T47D (cell line): ENCODE measurements at regions not wholly inside any gene's neighbourhood (a gene's known extent, or its start where the extent isn't known, plus 50 kb on each side); places are given as distances from the start of the nearest gene placed in this dataset.

ENCODE experiments used
- DNase-seq, 2 experiments: peaks; one replicate each; pipeline versions ENCODE4 v3.0.0 to v3.0.0-alpha.2; 2011 to 2012; ENCODE audit warnings: low read depth in 1 of 2, low spot score in 1 of 2
- JUND ChIP-seq: IDR thresholded peaks from 2 replicates; pipeline ENCODE4 v1.6.1; 2012; ENCODE audit warnings: low read depth
- in situ Hi-C: cut with HindIII; loops from 2 replicates; pipeline ENCODE4 v1.10.0; 2016; ENCODE audit warnings: low sequenced_read_pairs, low pct_unique_long_range_greater_than_20kb

DNA sequence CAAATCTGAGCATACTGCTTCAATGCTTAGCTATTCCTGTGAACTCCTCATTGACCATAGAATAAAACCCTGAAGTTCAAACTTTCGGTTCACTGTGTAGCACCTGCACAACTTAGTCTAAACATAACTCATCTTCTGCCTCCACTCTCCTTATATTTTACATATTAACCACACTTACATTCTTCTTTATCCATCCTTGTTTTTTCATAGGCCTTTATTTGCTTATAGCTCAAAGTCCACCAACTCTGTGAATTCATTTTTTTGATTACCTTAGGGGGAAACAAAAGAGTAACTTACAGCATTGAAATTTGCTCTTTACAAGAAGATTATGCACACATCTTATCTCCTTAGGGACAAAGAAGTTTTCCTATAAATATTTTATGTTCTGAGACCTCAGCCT lies 521.6 kb upstream of the FAT3 start:
- in situ Hi-C loops, result no loop called here

DNA sequence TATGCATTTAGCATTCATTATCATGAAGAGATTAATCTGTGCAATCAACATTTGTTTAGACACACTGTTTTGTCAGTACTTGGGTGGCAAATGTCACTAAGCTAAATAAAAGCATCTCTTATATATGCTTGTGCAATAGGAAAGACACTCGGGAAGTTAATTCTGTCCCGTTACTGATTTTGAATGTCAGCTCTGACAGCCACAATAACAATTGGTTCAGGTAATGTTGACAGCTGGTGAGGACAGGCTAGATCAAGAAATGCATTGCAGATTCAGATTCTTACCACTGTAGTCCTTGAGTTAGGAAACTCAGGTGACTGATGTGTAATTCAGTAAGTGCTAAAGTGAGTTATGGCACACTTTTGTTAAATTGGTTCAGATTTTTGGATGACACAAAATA lies 523.8 kb upstream of the FAT3 start:
- in situ Hi-C loops, result no loop called here
- no peak for TF ChIP-seq JUND
- DNase-seq, result no peak

More for the DNA sequence above, 521.6 kb upstream of the FAT3 start:
- no peak for DNase-seq
- no peak for TF ChIP-seq JUND

DNA sequence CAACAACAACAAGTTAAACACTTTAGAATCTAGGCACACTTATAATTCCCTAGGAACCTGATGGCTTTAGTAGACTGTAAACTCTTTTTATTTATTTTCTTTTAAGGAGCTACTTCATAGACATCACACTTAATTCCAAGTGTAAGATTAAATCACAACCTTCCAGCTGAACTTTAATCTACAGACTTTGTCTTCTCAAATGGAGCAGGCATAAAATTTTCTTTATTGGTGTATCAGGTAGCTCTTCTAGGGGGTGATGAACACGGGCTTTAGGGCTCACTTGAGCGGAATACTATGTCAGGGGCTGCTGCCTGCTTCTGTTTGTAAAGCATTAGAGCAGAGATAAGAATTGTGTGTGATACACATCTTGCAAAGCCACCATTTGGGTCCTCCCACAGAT lies 525.8 kb upstream of the FAT3 start:
- DNase-seq, result no peak
- in situ Hi-C loops, result no loop called here
- no peak for TF ChIP-seq JUND

DNA sequence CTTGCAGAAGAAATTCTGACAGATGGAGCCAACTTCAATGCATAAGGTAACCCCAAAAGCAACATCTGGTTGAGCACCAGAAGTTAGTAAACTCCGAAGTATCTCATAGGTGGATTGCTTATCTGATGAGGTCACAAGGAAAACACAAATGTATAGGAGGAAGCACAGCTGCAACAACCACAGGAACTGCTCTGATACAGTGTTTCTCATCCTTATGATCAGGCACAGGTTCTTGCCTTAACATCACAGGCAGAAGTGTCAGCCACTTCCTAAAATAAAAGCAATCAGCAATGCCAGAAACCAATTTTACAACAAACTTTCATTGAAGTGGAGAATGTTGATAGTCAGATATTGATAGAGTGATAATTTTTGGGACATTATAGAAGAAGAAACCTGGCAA lies 530.3 kb upstream of the FAT3 start:
- in situ Hi-C loops, result no loop called here
- TF ChIP-seq JUND, result no peak
- DNase-seq, result no peak

DNA sequence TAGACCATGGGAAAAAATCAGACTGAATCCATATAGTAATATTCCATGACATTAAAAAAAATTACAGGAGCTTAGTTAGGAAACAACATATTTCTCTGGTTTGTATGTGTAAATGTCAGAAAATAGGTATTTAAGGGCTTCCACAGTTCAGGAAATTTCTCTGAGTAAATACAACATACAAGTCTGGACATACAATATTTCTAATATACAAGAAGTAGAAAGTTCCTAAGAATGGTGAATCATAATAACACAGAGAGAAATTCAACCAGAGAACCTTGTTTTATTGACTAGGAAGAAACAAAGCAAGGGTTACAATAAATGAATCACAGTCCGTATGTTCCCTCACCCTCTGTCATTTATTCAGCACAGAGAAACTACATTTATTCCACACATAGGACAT lies 532.7 kb upstream of the FAT3 start:
- no peak for DNase-seq
- in situ Hi-C loops, result no loop called here
- no peak for TF ChIP-seq JUND

DNA sequence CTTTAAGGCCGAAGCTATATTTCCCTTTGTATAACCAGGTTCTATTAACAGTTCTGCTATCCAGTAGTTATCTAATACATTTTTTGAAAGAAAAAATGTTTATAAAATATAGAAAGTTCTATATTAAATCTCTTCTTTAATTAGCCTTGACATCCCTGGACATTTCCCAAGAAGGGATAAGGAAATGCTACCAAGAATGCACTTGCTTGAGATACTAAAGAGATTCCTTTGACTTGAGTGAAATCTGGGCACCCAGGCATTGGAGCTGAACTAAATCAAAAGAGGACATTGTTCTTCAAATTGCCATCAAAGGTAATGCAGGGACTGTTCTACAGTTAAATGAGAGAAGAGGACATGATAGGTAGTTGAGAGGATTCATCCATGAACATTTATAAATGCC lies 535.9 kb upstream of the FAT3 start:
- no peak for DNase-seq
- in situ Hi-C loops, result no loop called here
- no peak for TF ChIP-seq JUND

DNA sequence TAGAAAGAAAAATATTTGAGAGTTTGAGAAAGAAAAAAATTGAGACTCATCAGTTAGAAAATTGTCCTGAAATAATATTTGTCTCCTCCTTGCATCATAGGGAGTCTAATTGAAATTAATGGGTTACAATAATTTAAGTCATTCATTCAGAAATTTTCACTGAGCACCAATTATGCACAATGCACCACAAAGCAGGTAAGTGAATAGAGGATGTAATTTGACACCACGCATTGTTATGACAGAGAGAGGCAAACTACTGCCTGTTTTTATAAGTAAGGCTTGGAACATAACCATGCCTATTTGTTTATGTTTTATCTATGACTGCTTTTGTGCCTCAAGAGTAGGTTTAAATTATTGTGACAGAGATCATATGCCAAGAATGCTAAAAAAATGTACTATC lies 537.9 kb upstream of the FAT3 start:
- in situ Hi-C loops, result no loop called here
- TF ChIP-seq JUND, result no peak
- peak in 1 of 2 experiments; percentile 55 for DNase-seq

DNA sequence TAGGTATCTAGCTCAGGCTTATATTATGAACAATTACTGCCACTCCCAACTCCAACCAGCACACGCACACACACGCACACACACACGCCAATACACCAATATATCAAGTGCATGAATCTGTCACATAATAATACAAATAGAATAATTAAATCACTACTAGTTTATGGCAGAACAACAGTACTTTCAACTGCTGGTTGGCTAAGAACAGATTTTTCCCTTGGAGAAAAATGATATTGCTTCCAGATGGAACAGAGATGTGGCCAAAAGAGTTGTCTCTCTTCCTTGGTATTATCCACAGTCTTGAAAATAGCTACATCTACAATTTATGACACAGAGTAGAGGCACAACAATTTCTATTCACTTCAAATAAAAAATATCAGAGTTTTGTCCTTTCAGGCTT lies 538.3 kb upstream of the FAT3 start:
- TF ChIP-seq JUND, result no peak
- in situ Hi-C loops, result no loop called here
- no peak for DNase-seq

DNA sequence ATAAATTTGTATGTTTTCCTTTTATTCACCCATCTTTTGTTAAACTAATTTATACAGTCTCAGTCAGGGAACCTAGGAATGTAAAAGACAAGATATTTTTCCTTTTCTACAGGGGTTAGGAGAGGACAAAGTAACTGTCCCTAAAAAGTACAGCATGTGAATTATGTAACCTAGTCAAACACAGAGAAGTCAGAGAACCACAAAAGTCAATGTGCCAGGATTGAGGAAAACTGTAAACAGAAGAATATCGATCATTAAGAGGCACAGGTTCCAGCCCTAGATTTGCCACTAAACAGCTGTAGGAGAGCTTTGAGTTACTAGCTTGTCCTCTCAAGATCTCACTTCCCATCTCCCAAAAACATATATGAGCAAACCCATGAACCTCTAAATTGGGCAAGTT lies 550.9 kb upstream of the FAT3 start:
- no peak for DNase-seq
- TF ChIP-seq JUND, result no peak
- in situ Hi-C loops, result no loop called here

DNA sequence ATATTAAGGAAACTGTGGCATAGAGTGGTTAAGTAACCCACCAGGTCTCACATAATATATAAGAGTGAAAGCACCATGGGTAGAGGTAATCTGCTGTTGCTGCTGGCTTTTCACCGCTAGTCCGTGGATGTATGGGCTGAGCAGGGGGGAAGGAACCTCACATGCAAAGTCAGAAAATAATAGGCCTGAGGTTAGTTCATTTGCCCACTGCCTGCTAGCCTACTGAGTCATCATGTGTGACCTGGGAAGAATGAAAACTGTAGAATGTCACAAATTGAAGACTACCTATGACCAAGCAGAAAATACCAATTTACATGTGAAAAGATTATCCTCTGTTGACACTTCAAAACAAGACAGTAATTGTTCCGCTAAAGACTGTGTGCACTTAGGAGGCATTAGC lies 560.1 kb upstream of the FAT3 start:
- in situ Hi-C loops, result no loop called here
- DNase-seq, result no peak
- no peak for TF ChIP-seq JUND

DNA sequence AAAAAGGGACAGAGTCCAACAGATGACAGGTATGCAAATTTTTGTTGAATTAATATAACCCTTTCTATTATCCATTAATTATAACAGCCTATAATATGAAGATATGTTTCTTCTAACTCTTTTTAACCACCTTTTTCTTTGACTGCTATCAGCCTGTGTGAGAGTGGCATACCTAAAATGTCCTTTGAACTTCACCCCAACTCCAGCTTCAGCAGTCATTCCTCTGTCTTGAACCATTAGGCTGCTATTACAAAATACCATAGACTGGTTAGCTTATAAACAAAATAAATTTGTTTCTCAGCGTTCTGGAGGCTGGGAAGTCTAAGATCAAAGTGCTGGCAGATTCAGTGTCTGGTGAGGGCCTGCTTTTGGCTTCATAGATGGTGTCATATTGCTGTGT lies 564.6 kb upstream of the FAT3 start:
- DNase-seq, result no peak
- no peak for TF ChIP-seq JUND
- in situ Hi-C loops, result no loop called here

DNA sequence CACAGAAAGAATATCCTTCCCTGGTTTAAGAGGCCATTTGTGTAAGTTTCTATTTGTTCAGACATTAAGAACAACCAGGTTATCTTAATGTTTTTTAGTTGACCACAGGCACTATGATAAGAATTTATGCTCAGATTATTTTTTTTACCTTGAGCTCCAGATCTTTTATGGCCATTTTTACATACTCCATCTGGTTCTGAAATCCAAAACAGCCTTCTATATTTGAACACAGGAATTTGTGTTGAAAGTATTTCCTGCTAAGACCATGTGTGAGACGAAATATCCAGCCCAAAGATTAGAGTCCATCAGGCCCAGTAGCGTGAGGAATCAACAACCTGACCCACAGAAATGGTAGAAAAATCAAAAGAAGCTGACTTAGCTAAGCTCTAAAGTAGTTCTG lies 569.9 kb upstream of the FAT3 start:
- DNase-seq, result no peak
- no peak for TF ChIP-seq JUND
- in situ Hi-C loops, result no loop called here

DNA sequence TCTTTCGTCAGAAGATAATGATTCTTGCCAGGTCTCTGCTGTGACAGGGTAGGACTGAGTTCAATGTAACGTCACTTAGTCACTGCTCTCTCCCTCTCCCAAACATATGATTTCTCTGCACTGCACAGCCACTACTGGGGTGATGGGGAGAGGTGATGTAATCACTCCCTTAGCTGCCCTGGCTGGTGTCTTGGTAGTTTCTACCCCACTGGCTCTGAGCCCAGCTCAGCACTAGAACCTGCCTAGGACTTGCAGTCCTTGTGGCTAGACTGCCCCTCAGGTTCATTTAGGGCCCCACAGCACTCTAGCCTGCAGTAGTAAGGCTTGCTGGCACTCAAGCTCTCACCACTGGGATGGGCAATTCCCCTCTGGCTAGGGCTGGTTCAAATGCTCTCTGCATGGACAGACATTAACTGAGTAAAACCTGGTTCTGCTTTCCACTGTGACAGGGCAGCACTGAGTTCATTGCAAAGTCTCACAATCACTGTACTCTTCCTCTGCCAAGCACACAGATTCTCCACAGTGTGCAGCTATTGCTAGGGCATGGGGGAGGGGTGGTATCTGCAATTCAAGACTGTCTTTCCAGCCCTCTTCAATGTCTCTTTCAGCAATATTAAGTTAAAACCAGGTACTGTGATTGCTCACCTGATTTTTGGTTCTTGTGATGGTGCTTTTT lies 571.4 kb upstream of the FAT3 start:
- no peak for TF ChIP-seq JUND
- peak in 1 of 2 experiments; percentile 23 for DNase-seq
- in situ Hi-C loops, result no loop called here

DNA sequence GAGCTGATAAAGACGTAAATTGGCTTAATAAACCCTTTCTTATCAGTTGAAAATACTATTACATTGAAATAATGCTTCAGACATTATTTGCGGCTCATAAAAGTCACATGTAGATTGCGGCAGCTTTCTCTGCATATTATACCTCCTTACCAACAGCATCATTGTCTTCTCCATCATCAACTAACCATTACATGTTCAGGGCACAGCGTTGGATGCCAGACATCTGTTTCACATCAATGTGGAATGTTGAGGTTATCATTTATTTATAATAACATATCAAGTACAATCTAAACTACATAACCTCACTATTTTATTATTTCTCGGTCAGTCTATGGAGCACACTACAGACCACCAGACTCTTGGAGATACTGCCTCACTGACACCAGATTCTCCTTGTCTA lies 573.8 kb upstream of the FAT3 start:
- in situ Hi-C loops, result no loop called here
- DNase-seq, result no peak
- no peak for TF ChIP-seq JUND
